Amygdala (tissue), 56 donors: ENCODE measurements at regions not wholly inside any gene's neighbourhood (a gene's known extent, or its start where the extent isn't known, plus 50 kb on each side); places are given as distances from the start of the nearest gene placed in this dataset.

ENCODE experiments used
- DNase-seq, 56 donors: peaks; one replicate each; lab custom pipeline; 2025; lab: John Stamatoyannopoulos, UW

- no peak for DNase-seq
Measured at GRCh38 chr10:15462253-15462897, 91.3 kb upstream of the FAM171A1 start.

- no peak for DNase-seq
Measured at GRCh38 chr10:15461353-15462108, 90.4 kb upstream of the FAM171A1 start.

GRCh38 chr10:15460661-15461060, 89.6 kb upstream of the FAM171A1 start:
- no peak for DNase-seq

GRCh38 chr10:15459218-15459617, 88.1 kb upstream of the FAM171A1 start:
- DNase-seq, result no peak

GRCh38 chr10:15457382-15457781, 86.3 kb upstream of the FAM171A1 start:
- no peak for DNase-seq

GRCh38 chr10:15455456-15455855, 84.4 kb upstream of the FAM171A1 start:
- DNase-seq, result no peak

GRCh38 chr10:15453926-15454325, 82.8 kb upstream of the FAM171A1 start:
- DNase-seq, result no peak

- no peak for DNase-seq
Measured at GRCh38 chr10:15453457-15453856, 82.4 kb upstream of the FAM171A1 start.

- no peak for DNase-seq
Measured at GRCh38 chr10:15452545-15452944, 81.5 kb upstream of the FAM171A1 start.

- DNase-seq, result no peak
Measured at GRCh38 chr10:15451137-15452094, 80.3 kb upstream of the FAM171A1 start.

- no peak for DNase-seq
Measured at GRCh38 chr10:15448598-15448997, 77.5 kb upstream of the FAM171A1 start.

GRCh38 chr10:15445006-15445390, 73.9 kb upstream of the FAM171A1 start:
- no peak for DNase-seq

GRCh38 chr10:15444105-15445005, 73.3 kb upstream of the FAM171A1 start:
- no peak for DNase-seq

GRCh38 chr10:15442056-15442455, 71.0 kb upstream of the FAM171A1 start:
- no peak for DNase-seq

GRCh38 chr10:15440204-15440711, 69.2 kb upstream of the FAM171A1 start:
- no peak for DNase-seq

GRCh38 chr10:15439341-15439842, 68.3 kb upstream of the FAM171A1 start:
- DNase-seq, result no peak

- no peak for DNase-seq
Measured at GRCh38 chr10:15436696-15437095, 65.6 kb upstream of the FAM171A1 start.

GRCh38 chr10:15433850-15434537, 62.9 kb upstream of the FAM171A1 start:
- DNase-seq, result peak in 4 of 56 donors; percentile 8 to 53 (median 14)

GRCh38 chr10:15432266-15432665, 61.2 kb upstream of the FAM171A1 start:
- DNase-seq, result no peak
